Smooth muscle cell (in vitro differentiated cells): ENCODE measurements at regions not wholly inside any gene's neighbourhood (a gene's known extent, or its start where the extent isn't known, plus 50 kb on each side); places are given as distances from the start of the nearest gene placed in this dataset.

Experiments used
- DNase-seq: peaks from one replicate; lab custom pipeline; 2025; ENCODE audit not compliant: unreplicated experiment; lab: John Stamatoyannopoulos, UW
- H2AFZ ChIP-seq: fragments of 200-600 bp; sonication (generic); 2 replicates; pipeline ENCODE4 v1.6.0; 2016; ENCODE audit warnings: antibody characterized with exemption, low read depth, mild to moderate bottlenecking
- H3F3A ChIP-seq: fragments of 200-600 bp; sonication (generic); 2 replicates; pipeline ENCODE4 v1.6.0; 2017; ENCODE audit warnings: antibody characterized with exemption, low read depth
- H3K27ac ChIP-seq: fragments of 200-600 bp; sonication (generic); 2 replicates; pipeline ENCODE4 v1.5.1; 2016; ENCODE audit warnings: low read depth, mild to moderate bottlenecking
- H3K27me3 ChIP-seq: fragments of 200-600 bp; sonication (generic); 2 replicates; pipeline ENCODE4 v1.6.1; 2016; ENCODE audit warnings: low read depth, mild to moderate bottlenecking
- H3K36me3 ChIP-seq: fragments of 200-600 bp; sonication (generic); 2 replicates; pipeline ENCODE4 v1.5.1; 2016; ENCODE audit warnings: low read depth
- H3K4me1 ChIP-seq: fragments of 200-600 bp; sonication (generic); 2 replicates; pipeline ENCODE4 v1.5.1; 2016; ENCODE audit warnings: low read depth
- H3K4me2 ChIP-seq: fragments of 200-600 bp; sonication (generic); 2 replicates; pipeline ENCODE4 v1.6.0; 2016; ENCODE audit warnings: mild to moderate bottlenecking
- H3K4me3 ChIP-seq: fragments of 200-600 bp; sonication (generic); 2 replicates; pipeline ENCODE4 v1.5.1; 2016; ENCODE audit warnings: mild to moderate bottlenecking
- H3K79me2 ChIP-seq: fragments of 200-600 bp; sonication (generic); 2 replicates; pipeline ENCODE4 v1.6.0; 2016; ENCODE audit warnings: low read depth, mild to moderate bottlenecking
- H3K9ac ChIP-seq: fragments of 200-600 bp; sonication (generic); 2 replicates; pipeline ENCODE4 v1.6.0; 2016; ENCODE audit warnings: low read depth
- H3K9me3 ChIP-seq: fragments of 200-600 bp; sonication (generic); replicated peaks from 2 replicates; pipeline ENCODE4 v1.5.1; 2016; ENCODE audit warnings: low read depth
- H4K20me1 ChIP-seq: fragments of 200-600 bp; sonication (generic); 2 replicates; pipeline ENCODE4 v1.6.0; 2016; ENCODE audit warnings: low read depth
- WGBS: methylation state at CpG from one replicate; pipeline ENCODE4 v1.1.7; 2016; ENCODE audit warnings: low lambda C conversion rate; 5-methylcytosine and 5-hydroxymethylcytosine counted together
- TF ChIP-seq, protein P1 (sequence below): fragments of 200-600 bp; sonication (generic); IDR thresholded peaks from 2 replicates; pipeline ENCODE4 v1.5.1; 2017; ENCODE audit warnings: borderline replicate concordance, mild to moderate bottlenecking, antibody characterized with exemption; ENCODE audit not compliant: insufficient read depth, poor library complexity, severe bottlenecking

- Histone ChIP-seq H3K36me3 (no peaks in the 10 kb centered on the region), H3K79me2 (no peaks in the 10 kb centered on the region), H3K4me3 (no peak overlapping the region), H3K4me2 (no peak overlapping the region), H3K9ac (no peak overlapping the region), H3K4me1 (peaks cover 10% of the 10 kb centered on the region), H3K27me3 (no peaks in the 10 kb centered on the region), H3K9me3 (no peaks in the 10 kb centered on the region), H2AFZ (no peak overlapping the region), H3K27ac (no peak overlapping the region), H4K20me1 (no peaks in the 10 kb centered on the region), H3F3A (peaks cover 9% of the 10 kb centered on the region)
- TF ChIP-seq, protein P1, sequence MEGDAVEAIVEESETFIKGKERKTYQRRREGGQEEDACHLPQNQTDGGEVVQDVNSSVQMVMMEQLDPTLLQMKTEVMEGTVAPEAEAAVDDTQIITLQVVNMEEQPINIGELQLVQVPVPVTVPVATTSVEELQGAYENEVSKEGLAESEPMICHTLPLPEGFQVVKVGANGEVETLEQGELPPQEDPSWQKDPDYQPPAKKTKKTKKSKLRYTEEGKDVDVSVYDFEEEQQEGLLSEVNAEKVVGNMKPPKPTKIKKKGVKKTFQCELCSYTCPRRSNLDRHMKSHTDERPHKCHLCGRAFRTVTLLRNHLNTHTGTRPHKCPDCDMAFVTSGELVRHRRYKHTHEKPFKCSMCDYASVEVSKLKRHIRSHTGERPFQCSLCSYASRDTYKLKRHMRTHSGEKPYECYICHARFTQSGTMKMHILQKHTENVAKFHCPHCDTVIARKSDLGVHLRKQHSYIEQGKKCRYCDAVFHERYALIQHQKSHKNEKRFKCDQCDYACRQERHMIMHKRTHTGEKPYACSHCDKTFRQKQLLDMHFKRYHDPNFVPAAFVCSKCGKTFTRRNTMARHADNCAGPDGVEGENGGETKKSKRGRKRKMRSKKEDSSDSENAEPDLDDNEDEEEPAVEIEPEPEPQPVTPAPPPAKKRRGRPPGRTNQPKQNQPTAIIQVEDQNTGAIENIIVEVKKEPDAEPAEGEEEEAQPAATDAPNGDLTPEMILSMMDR = no peak
- no peak for DNase-seq
- WGBS = 84% methylated on average over 6 of the region's 6 CpGs
Measured at GRCh38 chrX:39750848-39751247, 346.9 kb downstream of the BCOR start.

- TF ChIP-seq, protein P1 = no peak
- Histone ChIP-seq H4K20me1 (no peaks in the 10 kb centered on the region), H3F3A (peaks cover 18% of the 10 kb centered on the region), H3K27me3 (no peaks in the 10 kb centered on the region), H3K79me2 (no peaks in the 10 kb centered on the region), H3K4me3 (no peak overlapping the region), H2AFZ (no peak overlapping the region), H3K36me3 (no peaks in the 10 kb centered on the region), H3K27ac (peak overlapping the region; percentile 14), H3K9ac (no peak overlapping the region), H3K4me1 (peaks cover 16% of the 10 kb centered on the region), H3K4me2 (no peak overlapping the region), H3K9me3 (no peaks in the 10 kb centered on the region)
- WGBS = 76% methylated on average over 9 of the region's 9 CpGs
- no peak for DNase-seq
Measured at GRCh38 chrX:39752815-39753214, 344.9 kb downstream of the BCOR start.

DNA sequence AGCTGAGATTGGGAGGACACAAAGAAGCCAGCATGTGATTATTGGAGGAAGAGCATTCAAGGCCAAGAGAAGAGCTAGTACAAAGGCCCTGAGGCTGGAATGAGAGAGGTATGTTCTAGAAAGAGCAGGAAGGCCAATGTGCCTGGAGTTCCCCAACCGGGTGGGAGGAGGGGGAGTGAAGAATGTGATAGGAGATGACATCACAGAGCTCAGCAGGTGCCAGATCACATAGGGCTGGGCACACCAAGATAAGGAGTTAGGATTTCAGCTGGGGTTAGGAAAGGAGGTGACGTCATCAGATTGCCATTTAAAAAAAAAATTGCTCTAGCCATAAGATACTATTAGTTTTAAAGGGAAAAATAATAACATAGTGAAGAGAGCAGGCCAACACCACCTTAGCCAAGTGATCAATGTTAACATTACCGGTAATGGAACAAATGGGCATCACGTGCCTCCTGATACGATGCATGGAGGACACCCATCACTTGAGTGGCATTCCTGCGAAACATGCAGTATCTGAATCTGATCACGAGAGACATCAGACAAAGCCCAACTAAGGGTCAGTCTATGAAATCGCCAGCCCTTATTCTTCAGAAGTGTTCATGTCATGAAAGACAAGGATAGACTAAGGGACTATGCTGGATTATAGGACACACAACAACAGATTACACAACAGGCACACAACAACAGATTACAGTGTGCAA, 344.3 kb downstream of the BCOR start:
- H4K20me1 ChIP-seq = no peaks in the 10 kb centered on the region
- no peak for DNase-seq
- no peaks in the 10 kb centered on the region for H3K27me3 ChIP-seq
- H3K9me3 ChIP-seq = no peaks in the 10 kb centered on the region
- peak overlapping the region; percentile 14 for H3K27ac ChIP-seq
- H3K9ac ChIP-seq = no peak overlapping the region
- no peak overlapping the region for H3K4me3 ChIP-seq
- WGBS = 82% methylated on average over 8 of the region's 8 CpGs
- no peak overlapping the region for H2AFZ ChIP-seq
- H3K4me1 ChIP-seq = peaks cover 16% of the 10 kb centered on the region
- TF ChIP-seq, protein P1 = no peak
- H3F3A ChIP-seq = peaks cover 21% of the 10 kb centered on the region
- no peaks in the 10 kb centered on the region for H3K36me3 ChIP-seq
- no peaks in the 10 kb centered on the region for H3K79me2 ChIP-seq
- no peak overlapping the region for H3K4me2 ChIP-seq
